Femur (tissue), 1 donor: ENCODE measurements at regions not wholly inside any gene's neighbourhood (a gene's known extent, or its start where the extent isn't known, plus 50 kb on each side); places are given as distances from the start of the nearest gene placed in this dataset.
A peak's percentile ranks its signal among the peaks of the same experiment; 100 is the strongest.

Source experiments
- DNase-seq: peaks from one replicate; pipeline ENCODE4 v3.0.0-alpha.2; 2017

GRCh38 chr18:75652528-75652927 is 225.0 kb upstream of the SMIM21 start:
- DNase-seq: no peak

- DNase-seq: no peak
Observed at GRCh38 chr18:75644871-75645270, 217.4 kb upstream of the SMIM21 start.

GRCh38 chr18:75643083-75643482 is 215.6 kb upstream of the SMIM21 start:
- no peak for DNase-seq

GRCh38 chr18:75639472-75639831 is 211.9 kb upstream of the SMIM21 start:
- no peak for DNase-seq

GRCh38 chr18:75638776-75639471 is 211.4 kb upstream of the SMIM21 start:
- DNase-seq: peak; percentile 82

- DNase-seq: no peak
Observed at GRCh38 chr18:75638223-75638775, 210.8 kb upstream of the SMIM21 start.

GRCh38 chr18:75635096-75635495 is 207.6 kb upstream of the SMIM21 start:
- no peak for DNase-seq

GRCh38 chr18:75625966-75626365 is 198.5 kb upstream of the SMIM21 start:
- no peak for DNase-seq

GRCh38 chr18:75624869-75625268 is 197.4 kb upstream of the SMIM21 start:
- no peak for DNase-seq

GRCh38 chr18:75621818-75622217 is 194.3 kb upstream of the SMIM21 start:
- no peak for DNase-seq

- DNase-seq: no peak
Observed at GRCh38 chr18:75618146-75618545, 190.6 kb upstream of the SMIM21 start.

GRCh38 chr18:75612456-75612855 is 185.0 kb upstream of the SMIM21 start:
- DNase-seq: no peak

- no peak for DNase-seq
Observed at GRCh38 chr18:75607701-75608100, 180.2 kb upstream of the SMIM21 start.

- no peak for DNase-seq
Observed at GRCh38 chr18:75592527-75592926, 165.0 kb upstream of the SMIM21 start.

GRCh38 chr18:75588412-75588811 is 160.9 kb upstream of the SMIM21 start:
- DNase-seq: no peak

GRCh38 chr18:75587131-75587530 is 159.6 kb upstream of the SMIM21 start:
- DNase-seq: no peak

GRCh38 chr18:75586130-75586889 is 158.8 kb upstream of the SMIM21 start:
- DNase-seq: no peak

- DNase-seq: no peak
Observed at GRCh38 chr18:75582940-75583339, 155.4 kb upstream of the SMIM21 start.

- no peak for DNase-seq
Observed at GRCh38 chr18:75582406-75582821, 154.9 kb upstream of the SMIM21 start.

GRCh38 chr18:75581336-75582131 is 154.0 kb upstream of the SMIM21 start:
- DNase-seq: no peak

- DNase-seq: peak; percentile 49
Observed at GRCh38 chr18:75574187-75574586, 146.7 kb upstream of the SMIM21 start.

- no peak for DNase-seq
Observed at GRCh38 chr18:75563150-75563549, 135.6 kb upstream of the SMIM21 start.

GRCh38 chr18:75562216-75562615 is 134.7 kb upstream of the SMIM21 start:
- no peak for DNase-seq
